ENCODE measurements at regions not wholly inside any gene's neighbourhood (a gene's known extent, or its start where the extent isn't known, plus 50 kb on each side); places are given as distances from the start of the nearest gene placed in this dataset.
"Not testable (repeated sequence)": the region's sequence is repeated elsewhere in the genome, so short reads cannot be mapped to it uniquely, and the experiment has no call there.

GRCh38 chr21:20026543-20026942, 971.7 kb upstream of the NCAM2 start:
- H3K9me3 ChIP-seq, result no peaks in the 10 kb centered on the region
- no peaks in the 10 kb centered on the region for H3K36me3 ChIP-seq
- no peak overlapping the region for H3K4me3 ChIP-seq
- H3K4me1 ChIP-seq, result no peaks in the 10 kb centered on the region
- H3K27ac ChIP-seq, result no peak overlapping the region
- no peaks in the 10 kb centered on the region for H3K27me3 ChIP-seq
- DNase-seq (ENCODE audit: low spot score in 2 of 2), result no peak
- 95% methylated on average over 2 of the region's 2 CpGs for WGBS
- TF ChIP-seq POLR2AphosphoS5 (IDR thresholded peaks at IDR 0.05), result no peak
- TF ChIP-seq, protein P1, sequence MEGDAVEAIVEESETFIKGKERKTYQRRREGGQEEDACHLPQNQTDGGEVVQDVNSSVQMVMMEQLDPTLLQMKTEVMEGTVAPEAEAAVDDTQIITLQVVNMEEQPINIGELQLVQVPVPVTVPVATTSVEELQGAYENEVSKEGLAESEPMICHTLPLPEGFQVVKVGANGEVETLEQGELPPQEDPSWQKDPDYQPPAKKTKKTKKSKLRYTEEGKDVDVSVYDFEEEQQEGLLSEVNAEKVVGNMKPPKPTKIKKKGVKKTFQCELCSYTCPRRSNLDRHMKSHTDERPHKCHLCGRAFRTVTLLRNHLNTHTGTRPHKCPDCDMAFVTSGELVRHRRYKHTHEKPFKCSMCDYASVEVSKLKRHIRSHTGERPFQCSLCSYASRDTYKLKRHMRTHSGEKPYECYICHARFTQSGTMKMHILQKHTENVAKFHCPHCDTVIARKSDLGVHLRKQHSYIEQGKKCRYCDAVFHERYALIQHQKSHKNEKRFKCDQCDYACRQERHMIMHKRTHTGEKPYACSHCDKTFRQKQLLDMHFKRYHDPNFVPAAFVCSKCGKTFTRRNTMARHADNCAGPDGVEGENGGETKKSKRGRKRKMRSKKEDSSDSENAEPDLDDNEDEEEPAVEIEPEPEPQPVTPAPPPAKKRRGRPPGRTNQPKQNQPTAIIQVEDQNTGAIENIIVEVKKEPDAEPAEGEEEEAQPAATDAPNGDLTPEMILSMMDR (IDR thresholded peaks at IDR 0.05), result no peak
- no peak for TF ChIP-seq EP300 (IDR thresholded peaks at IDR 0.05)
- TF ChIP-seq POLR2A (IDR thresholded peaks at IDR 0.05), result no peak

DNA sequence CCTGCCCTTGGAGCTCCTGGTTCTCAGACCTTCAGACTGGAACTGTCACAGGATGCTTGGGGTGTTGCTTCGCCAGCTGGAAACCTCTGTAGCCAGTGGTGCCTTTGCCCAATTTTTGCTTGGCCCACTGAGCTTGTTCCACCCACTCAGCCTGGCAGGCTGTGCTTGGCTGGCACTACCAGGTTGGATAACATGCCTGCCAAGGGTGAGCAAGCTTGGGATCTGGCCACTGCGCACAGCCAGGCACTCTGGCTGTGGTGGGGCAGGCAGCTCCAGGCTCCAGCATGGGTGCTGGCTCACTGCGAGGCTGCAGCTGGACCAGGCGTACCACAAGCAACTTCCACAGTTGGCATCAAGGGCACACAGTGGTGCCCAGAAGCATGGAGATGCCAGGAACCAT, 967.8 kb upstream of the NCAM2 start:
- Histone ChIP-seq H3K36me3 (no peaks in the 10 kb centered on the region), H3K4me3 (no peak overlapping the region), H3K27me3 (no peaks in the 10 kb centered on the region), H3K9me3 (no peaks in the 10 kb centered on the region), H3K27ac (no peak overlapping the region), H3K4me1 (no peaks in the 10 kb centered on the region)
- DNase-seq (ENCODE audit: low spot score in 2 of 2), result no peak
- 49% methylated on average over 3 of the region's 4 CpGs for WGBS
- TF ChIP-seq, protein P1 (IDR thresholded peaks at IDR 0.05), result no peak
- TF ChIP-seq POLR2AphosphoS5 (IDR thresholded peaks at IDR 0.05), result no peak
- TF ChIP-seq POLR2A (IDR thresholded peaks at IDR 0.05), result no peak
- no peak for TF ChIP-seq EP300 (IDR thresholded peaks at IDR 0.05)

GRCh38 chr21:20031807-20032206, 966.4 kb upstream of the NCAM2 start:
- Histone ChIP-seq H3K36me3 (no peaks in the 10 kb centered on the region), H3K9me3 (no peaks in the 10 kb centered on the region)
- no peak for TF ChIP-seq POLR2A (IDR thresholded peaks at IDR 0.05)
- TF ChIP-seq EP300 (IDR thresholded peaks at IDR 0.05), result no peak

GRCh38 chr21:20040768-20041167, 957.4 kb upstream of the NCAM2 start:
- 74% methylated on average over 2 of the region's 2 CpGs for WGBS
- TF ChIP-seq POLR2AphosphoS5 (IDR thresholded peaks at IDR 0.05), result no peak
- no peak for TF ChIP-seq EP300 (IDR thresholded peaks at IDR 0.05)
- no peak for TF ChIP-seq POLR2A (IDR thresholded peaks at IDR 0.05)
- TF ChIP-seq, protein P1 (IDR thresholded peaks at IDR 0.05), result no peak
- no peaks in the 10 kb centered on the region for H3K4me1 ChIP-seq
- DNase-seq (ENCODE audit: low spot score in 2 of 2), result no peak
- no peaks in the 10 kb centered on the region for H3K9me3 ChIP-seq
- no peak overlapping the region for H3K27ac ChIP-seq
- H3K36me3 ChIP-seq, result no peaks in the 10 kb centered on the region
- H3K4me3 ChIP-seq, result no peak overlapping the region
- H3K27me3 ChIP-seq, result no peaks in the 10 kb centered on the region

More at GRCh38 chr21:20031807-20032206, 966.4 kb upstream of the NCAM2 start:
- H3K4me3 ChIP-seq, result no peak overlapping the region
- H3K27me3 ChIP-seq, result no peaks in the 10 kb centered on the region
- DNase-seq (ENCODE audit: low spot score in 2 of 2), result no peak
- WGBS, result 92% methylated on average over 2 of the region's 4 CpGs
- H3K27ac ChIP-seq, result no peak overlapping the region
- no peaks in the 10 kb centered on the region for H3K4me1 ChIP-seq

- Histone ChIP-seq H3K27me3 (no peaks in the 10 kb centered on the region), H3K27ac (no peak overlapping the region), H3K4me3 (no peak overlapping the region), H3K4me1 (no peaks in the 10 kb centered on the region), H3K36me3 (no peaks in the 10 kb centered on the region), H3K9me3 (no peaks in the 10 kb centered on the region)
- TF ChIP-seq POLR2A (IDR thresholded peaks at IDR 0.05) (no peak), EP300 (IDR thresholded peaks at IDR 0.05) (no peak), POLR2AphosphoS5 (IDR thresholded peaks at IDR 0.05) (no peak)
- TF ChIP-seq, protein P1 (IDR thresholded peaks at IDR 0.05), result no peak
- DNase-seq (ENCODE audit: low spot score in 2 of 2), result no peak
- 90% methylated on average over 4 of the region's 5 CpGs for WGBS
These were observed 953.0 kb upstream of the NCAM2 start for GRCh38 chr21:20045197-20045596.

DNA sequence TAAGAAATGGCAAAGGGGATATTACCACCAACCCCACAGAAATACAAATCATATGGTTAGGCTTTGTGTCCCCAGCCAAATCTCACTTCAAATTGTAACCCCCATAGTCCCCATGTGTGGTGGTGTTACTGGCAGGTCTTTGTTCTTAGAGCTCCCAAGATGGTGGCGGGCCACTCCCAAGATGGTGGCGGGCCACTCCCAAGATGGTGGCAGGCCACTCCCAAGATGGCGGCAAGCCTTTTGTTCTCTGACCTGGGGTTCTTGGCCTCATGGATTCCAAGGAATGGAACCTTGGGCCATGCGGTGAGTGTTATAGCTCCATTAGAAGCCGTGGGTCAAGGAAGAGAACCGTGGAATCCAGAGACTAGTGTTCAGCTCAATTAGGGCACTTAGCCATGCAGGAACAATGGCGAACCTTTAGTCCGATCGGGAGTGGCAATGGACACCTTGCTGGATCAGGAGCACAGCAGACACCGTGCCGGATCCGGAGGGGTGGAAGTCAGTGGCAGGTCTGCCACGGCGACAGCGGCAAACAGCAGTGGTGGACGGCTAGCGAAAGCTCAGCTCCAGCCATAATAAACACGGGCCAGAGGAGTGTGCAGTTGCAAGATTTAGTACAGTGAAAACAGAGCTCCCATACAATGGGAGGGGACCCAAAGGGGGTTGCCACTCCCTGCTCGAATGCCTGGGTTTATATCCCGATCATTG, 949.9 kb upstream of the NCAM2 start:
- not testable (repeated sequence) for DNase-seq (ENCODE audit: low spot score in 2 of 2); H3K27ac ChIP-seq; H3K27me3 ChIP-seq; H3K4me1 ChIP-seq; H3K9me3 ChIP-seq; H3K36me3 ChIP-seq; H3K4me3 ChIP-seq
- WGBS, result 93% methylated on average over 17 of the region's 20 CpGs
